WTC11 (cell line): ENCODE measurements at regions not wholly inside any gene's neighbourhood (a gene's known extent, or its start where the extent isn't known, plus 50 kb on each side); places are given as distances from the start of the nearest gene placed in this dataset.

Experiments used
- ATAC-seq: fragments of 200-7000 bp; cut with Tn5 transposase; 2 replicates; pipeline ENCODE4 v1.10.0; 2021; ENCODE audit warnings: mild to moderate bottlenecking, moderate library complexity
- CTCF ChIA-PET: fragments of 300-600 bp; sonication (Branson Sonifier 250); formaldehyde crosslinking; loops from one replicate; lab custom pipeline; 2021; ENCODE audit warnings: antibody characterized with exemption; lab: Charles Lee
- POLR2A ChIA-PET: fragments of 350-600 bp; sonication (Branson Sonifier 250); formaldehyde crosslinking; loops from one replicate; lab custom pipeline; 2021; ENCODE audit warnings: antibody characterized with exemption; lab: Charles Lee
- DNase-seq: peaks from one replicate; pipeline ENCODE4 v3.0.0; 2021; ENCODE audit warnings: low spot score
- H3K27ac Mint-ChIP-seq: 2 replicates; pipeline ENCODE4 v1.8.0; 2021; ENCODE audit warnings: mixed read lengths
- H3K27me3 Mint-ChIP-seq: 2 replicates; pipeline ENCODE4 v1.8.0; 2021; ENCODE audit warnings: low read depth, mild to moderate bottlenecking, moderate library complexity, mixed read lengths
- H3K36me3 Mint-ChIP-seq: 2 replicates; pipeline ENCODE4 v1.8.0; 2021; ENCODE audit warnings: mixed read lengths
- H3K4me1 Mint-ChIP-seq: 2 replicates; pipeline ENCODE4 v1.8.0; 2022; ENCODE audit warnings: mixed read lengths
- H3K4me3 Mint-ChIP-seq: 2 replicates; pipeline ENCODE4 v1.8.0; 2021; ENCODE audit warnings: mild to moderate bottlenecking, moderate library complexity, mixed read lengths
- H3K9me3 Mint-ChIP-seq: 2 replicates; pipeline ENCODE4 v1.8.0; 2021; ENCODE audit warnings: mixed read lengths
- MLX ChIP-seq: sonication (generic); formaldehyde crosslinking; IDR thresholded peaks from 2 replicates; pipeline ENCODE4 v1.8.1; 2023; ENCODE audit warnings: mild to moderate bottlenecking, missing genetic modification reagents, moderate library complexity
- PRDM15 ChIP-seq: sonication (generic); formaldehyde crosslinking; IDR thresholded peaks from 2 replicates; pipeline ENCODE4 v1.8.0; 2022; ENCODE audit warnings: missing genetic modification reagents
- TCF7 ChIP-seq: sonication (generic); formaldehyde crosslinking; IDR thresholded peaks from 2 replicates; pipeline ENCODE4 v1.8.0; 2022; ENCODE audit warnings: mild to moderate bottlenecking, low read depth, missing genetic modification reagents, moderate library complexity
- TF ChIP-seq, protein P1 (sequence below): sonication (generic); formaldehyde crosslinking; IDR thresholded peaks from 2 replicates; pipeline ENCODE4 v1.8.1; 2023; ENCODE audit warnings: mild to moderate bottlenecking, missing genetic modification reagents, borderline replicate concordance
- TF ChIP-seq, protein P2 (sequence below): sonication (generic); formaldehyde crosslinking; IDR thresholded peaks from 2 replicates; pipeline ENCODE4 v1.8.1; 2022; ENCODE audit warnings: low read depth, missing genetic modification reagents, borderline replicate concordance
- TF ChIP-seq, protein P3 (sequence below): sonication (generic); formaldehyde crosslinking; IDR thresholded peaks from 2 replicates; pipeline ENCODE4 v1.8.1; 2022; ENCODE audit warnings: mild to moderate bottlenecking, missing genetic modification reagents, moderate library complexity, borderline replicate concordance
- TF ChIP-seq, protein P4 (sequence below): fragments of 250-450 bp; sonication (Bioruptor Pico); IDR thresholded peaks from 2 replicates; pipeline ENCODE4 v1.9.0; 2021; ENCODE audit warnings: mild to moderate bottlenecking, borderline replicate concordance

GRCh38 chr21:34272321-34272720, 91.5 kb upstream of the KCNE2 start (continued):
- TF ChIP-seq, protein P1, sequence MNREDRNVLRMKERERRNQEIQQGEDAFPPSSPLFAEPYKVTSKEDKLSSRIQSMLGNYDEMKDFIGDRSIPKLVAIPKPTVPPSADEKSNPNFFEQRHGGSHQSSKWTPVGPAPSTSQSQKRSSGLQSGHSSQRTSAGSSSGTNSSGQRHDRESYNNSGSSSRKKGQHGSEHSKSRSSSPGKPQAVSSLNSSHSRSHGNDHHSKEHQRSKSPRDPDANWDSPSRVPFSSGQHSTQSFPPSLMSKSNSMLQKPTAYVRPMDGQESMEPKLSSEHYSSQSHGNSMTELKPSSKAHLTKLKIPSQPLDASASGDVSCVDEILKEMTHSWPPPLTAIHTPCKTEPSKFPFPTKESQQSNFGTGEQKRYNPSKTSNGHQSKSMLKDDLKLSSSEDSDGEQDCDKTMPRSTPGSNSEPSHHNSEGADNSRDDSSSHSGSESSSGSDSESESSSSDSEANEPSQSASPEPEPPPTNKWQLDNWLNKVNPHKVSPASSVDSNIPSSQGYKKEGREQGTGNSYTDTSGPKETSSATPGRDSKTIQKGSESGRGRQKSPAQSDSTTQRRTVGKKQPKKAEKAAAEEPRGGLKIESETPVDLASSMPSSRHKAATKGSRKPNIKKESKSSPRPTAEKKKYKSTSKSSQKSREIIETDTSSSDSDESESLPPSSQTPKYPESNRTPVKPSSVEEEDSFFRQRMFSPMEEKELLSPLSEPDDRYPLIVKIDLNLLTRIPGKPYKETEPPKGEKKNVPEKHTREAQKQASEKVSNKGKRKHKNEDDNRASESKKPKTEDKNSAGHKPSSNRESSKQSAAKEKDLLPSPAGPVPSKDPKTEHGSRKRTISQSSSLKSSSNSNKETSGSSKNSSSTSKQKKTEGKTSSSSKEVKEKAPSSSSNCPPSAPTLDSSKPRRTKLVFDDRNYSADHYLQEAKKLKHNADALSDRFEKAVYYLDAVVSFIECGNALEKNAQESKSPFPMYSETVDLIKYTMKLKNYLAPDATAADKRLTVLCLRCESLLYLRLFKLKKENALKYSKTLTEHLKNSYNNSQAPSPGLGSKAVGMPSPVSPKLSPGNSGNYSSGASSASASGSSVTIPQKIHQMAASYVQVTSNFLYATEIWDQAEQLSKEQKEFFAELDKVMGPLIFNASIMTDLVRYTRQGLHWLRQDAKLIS (CRISPR knock-in tag), result no peak
- TF ChIP-seq, protein P2, sequence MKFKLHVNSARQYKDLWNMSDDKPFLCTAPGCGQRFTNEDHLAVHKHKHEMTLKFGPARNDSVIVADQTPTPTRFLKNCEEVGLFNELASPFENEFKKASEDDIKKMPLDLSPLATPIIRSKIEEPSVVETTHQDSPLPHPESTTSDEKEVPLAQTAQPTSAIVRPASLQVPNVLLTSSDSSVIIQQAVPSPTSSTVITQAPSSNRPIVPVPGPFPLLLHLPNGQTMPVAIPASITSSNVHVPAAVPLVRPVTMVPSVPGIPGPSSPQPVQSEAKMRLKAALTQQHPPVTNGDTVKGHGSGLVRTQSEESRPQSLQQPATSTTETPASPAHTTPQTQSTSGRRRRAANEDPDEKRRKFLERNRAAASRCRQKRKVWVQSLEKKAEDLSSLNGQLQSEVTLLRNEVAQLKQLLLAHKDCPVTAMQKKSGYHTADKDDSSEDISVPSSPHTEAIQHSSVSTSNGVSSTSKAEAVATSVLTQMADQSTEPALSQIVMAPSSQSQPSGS (CRISPR knock-in tag), result no peak
- TF ChIP-seq PRDM15 (no peak), TCF7 (CRISPR knock-in tag) (no peak)

DNA sequence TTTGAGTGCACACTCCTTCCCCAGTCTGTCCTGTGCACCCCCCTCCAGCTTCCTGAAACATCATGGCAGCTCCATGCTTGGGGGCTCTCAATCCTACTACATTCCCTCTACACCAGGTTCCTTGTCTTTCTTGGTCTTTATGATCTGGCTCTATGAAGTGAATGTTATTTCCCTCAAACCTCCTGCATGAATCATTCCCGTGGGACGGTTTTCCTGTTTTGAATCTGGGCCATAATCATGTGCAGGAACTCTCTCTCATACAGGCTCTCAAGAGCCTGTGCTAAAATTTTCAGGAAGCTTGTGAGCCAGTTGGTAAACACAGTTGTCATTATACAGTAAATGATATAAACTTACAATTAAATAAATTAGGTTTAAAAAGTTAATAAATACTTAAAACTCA, 89.8 kb upstream of the KCNE2 start:
- H3K4me1 Mint-ChIP-seq, result peaks cover 4% of the 10 kb centered on the region

More for the DNA sequence above, 89.8 kb upstream of the KCNE2 start:
- CTCF ChIA-PET, result interaction anchor here (2.0 kb wide), 1 partner anchor 74 kb away, joined by 5 read pairs; no protein-coding TSS in a partner anchor
- Mint-ChIP-seq H3K27ac (no peak overlapping the region), H3K36me3 (no peaks in the 10 kb centered on the region), H3K4me3 (no peak overlapping the region), H3K27me3 (peaks cover 4% of the 10 kb centered on the region), H3K9me3 (peaks cover 3% of the 10 kb centered on the region)
- POLR2A ChIA-PET, result no interaction called here
- ATAC-seq (no peak), DNase-seq (no peak)
- TF ChIP-seq, protein P3, sequence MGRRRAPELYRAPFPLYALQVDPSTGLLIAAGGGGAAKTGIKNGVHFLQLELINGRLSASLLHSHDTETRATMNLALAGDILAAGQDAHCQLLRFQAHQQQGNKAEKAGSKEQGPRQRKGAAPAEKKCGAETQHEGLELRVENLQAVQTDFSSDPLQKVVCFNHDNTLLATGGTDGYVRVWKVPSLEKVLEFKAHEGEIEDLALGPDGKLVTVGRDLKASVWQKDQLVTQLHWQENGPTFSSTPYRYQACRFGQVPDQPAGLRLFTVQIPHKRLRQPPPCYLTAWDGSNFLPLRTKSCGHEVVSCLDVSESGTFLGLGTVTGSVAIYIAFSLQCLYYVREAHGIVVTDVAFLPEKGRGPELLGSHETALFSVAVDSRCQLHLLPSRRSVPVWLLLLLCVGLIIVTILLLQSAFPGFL (CRISPR knock-in tag), result no peak
- TF ChIP-seq, protein P4, sequence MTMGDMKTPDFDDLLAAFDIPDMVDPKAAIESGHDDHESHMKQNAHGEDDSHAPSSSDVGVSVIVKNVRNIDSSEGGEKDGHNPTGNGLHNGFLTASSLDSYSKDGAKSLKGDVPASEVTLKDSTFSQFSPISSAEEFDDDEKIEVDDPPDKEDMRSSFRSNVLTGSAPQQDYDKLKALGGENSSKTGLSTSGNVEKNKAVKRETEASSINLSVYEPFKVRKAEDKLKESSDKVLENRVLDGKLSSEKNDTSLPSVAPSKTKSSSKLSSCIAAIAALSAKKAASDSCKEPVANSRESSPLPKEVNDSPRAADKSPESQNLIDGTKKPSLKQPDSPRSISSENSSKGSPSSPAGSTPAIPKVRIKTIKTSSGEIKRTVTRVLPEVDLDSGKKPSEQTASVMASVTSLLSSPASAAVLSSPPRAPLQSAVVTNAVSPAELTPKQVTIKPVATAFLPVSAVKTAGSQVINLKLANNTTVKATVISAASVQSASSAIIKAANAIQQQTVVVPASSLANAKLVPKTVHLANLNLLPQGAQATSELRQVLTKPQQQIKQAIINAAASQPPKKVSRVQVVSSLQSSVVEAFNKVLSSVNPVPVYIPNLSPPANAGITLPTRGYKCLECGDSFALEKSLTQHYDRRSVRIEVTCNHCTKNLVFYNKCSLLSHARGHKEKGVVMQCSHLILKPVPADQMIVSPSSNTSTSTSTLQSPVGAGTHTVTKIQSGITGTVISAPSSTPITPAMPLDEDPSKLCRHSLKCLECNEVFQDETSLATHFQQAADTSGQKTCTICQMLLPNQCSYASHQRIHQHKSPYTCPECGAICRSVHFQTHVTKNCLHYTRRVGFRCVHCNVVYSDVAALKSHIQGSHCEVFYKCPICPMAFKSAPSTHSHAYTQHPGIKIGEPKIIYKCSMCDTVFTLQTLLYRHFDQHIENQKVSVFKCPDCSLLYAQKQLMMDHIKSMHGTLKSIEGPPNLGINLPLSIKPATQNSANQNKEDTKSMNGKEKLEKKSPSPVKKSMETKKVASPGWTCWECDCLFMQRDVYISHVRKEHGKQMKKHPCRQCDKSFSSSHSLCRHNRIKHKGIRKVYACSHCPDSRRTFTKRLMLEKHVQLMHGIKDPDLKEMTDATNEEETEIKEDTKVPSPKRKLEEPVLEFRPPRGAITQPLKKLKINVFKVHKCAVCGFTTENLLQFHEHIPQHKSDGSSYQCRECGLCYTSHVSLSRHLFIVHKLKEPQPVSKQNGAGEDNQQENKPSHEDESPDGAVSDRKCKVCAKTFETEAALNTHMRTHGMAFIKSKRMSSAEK (CRISPR knock-in tag), result no peak
- no peak for TF ChIP-seq MLX
